Osteoblast (primary cell): ENCODE measurements at regions not wholly inside any gene's neighbourhood (a gene's known extent, or its start where the extent isn't known, plus 50 kb on each side); places are given as distances from the start of the nearest gene placed in this dataset.

Experiments used
- DNase-seq: peaks from one replicate; pipeline ENCODE4 v3.0.0; 2011; ENCODE audit warnings: low spot score, mixed read lengths; ENCODE audit not compliant: insufficient read length; ENCODE audit errors: missing footprints
- H2AFZ ChIP-seq: 2 replicates; pipeline ENCODE4 v1.6.0; 2011; ENCODE audit warnings: mild to moderate bottlenecking, low read length
- H3K27ac ChIP-seq: 2 replicates; pipeline ENCODE4 v1.5.1; 2011; ENCODE audit warnings: mild to moderate bottlenecking, low read depth, low read length, moderate library complexity
- H3K27me3 ChIP-seq: 2 replicates; pipeline ENCODE4 v1.6.0; 2012; ENCODE audit warnings: mild to moderate bottlenecking, control low read depth, inconsistent platforms, low read length, moderate library complexity; ENCODE audit not compliant: insufficient read depth
- H3K36me3 ChIP-seq: 2 replicates; pipeline ENCODE4 v1.5.1; 2011; ENCODE audit warnings: mild to moderate bottlenecking, low read length, control low read depth, moderate library complexity; ENCODE audit not compliant: insufficient read depth
- H3K4me1 ChIP-seq: 2 replicates; pipeline ENCODE4 v1.5.1; 2011; ENCODE audit warnings: mild to moderate bottlenecking, low read length, control low read depth, moderate library complexity; ENCODE audit not compliant: insufficient read depth
- H3K4me2 ChIP-seq: 2 replicates; pipeline ENCODE4 v1.6.0; 2011; ENCODE audit warnings: mild to moderate bottlenecking, low read length; ENCODE audit not compliant: insufficient read depth
- H3K4me3 ChIP-seq: fragments of 200-600 bp; sonication (generic); 3 replicates; pipeline ENCODE4 v1.5.1; 2012; ENCODE audit warnings: mild to moderate bottlenecking, low read length, inconsistent platforms; ENCODE audit not compliant: insufficient read depth
- H3K79me2 ChIP-seq: 2 replicates; pipeline ENCODE4 v1.6.0; 2012; ENCODE audit warnings: mild to moderate bottlenecking, low read length, control low read depth, inconsistent platforms; ENCODE audit not compliant: insufficient read depth
- H3K9me3 ChIP-seq: 2 replicates; pipeline ENCODE4 v1.5.1; 2011; ENCODE audit warnings: low read depth, low read length, control low read depth
- H4K20me1 ChIP-seq: 2 replicates; pipeline ENCODE4 v1.6.0; 2012; ENCODE audit warnings: mild to moderate bottlenecking, low read length, control low read depth; ENCODE audit not compliant: insufficient read depth
- TF ChIP-seq, protein P1 (sequence below): IDR thresholded peaks from 2 replicates; pipeline ENCODE4 v1.5.1; 2011; ENCODE audit warnings: mild to moderate bottlenecking, low read depth, low read length, moderate library complexity; ENCODE audit errors: extremely low read depth

GRCh38 chr1:197844651-197845050 lies 57.8 kb upstream of the C1orf53 start:
- H3K4me3 ChIP-seq: no peak overlapping the region
- H3K9me3 ChIP-seq: no peaks in the 10 kb centered on the region
- H2AFZ ChIP-seq: peak overlapping the region; percentile 2
- TF ChIP-seq, protein P1, sequence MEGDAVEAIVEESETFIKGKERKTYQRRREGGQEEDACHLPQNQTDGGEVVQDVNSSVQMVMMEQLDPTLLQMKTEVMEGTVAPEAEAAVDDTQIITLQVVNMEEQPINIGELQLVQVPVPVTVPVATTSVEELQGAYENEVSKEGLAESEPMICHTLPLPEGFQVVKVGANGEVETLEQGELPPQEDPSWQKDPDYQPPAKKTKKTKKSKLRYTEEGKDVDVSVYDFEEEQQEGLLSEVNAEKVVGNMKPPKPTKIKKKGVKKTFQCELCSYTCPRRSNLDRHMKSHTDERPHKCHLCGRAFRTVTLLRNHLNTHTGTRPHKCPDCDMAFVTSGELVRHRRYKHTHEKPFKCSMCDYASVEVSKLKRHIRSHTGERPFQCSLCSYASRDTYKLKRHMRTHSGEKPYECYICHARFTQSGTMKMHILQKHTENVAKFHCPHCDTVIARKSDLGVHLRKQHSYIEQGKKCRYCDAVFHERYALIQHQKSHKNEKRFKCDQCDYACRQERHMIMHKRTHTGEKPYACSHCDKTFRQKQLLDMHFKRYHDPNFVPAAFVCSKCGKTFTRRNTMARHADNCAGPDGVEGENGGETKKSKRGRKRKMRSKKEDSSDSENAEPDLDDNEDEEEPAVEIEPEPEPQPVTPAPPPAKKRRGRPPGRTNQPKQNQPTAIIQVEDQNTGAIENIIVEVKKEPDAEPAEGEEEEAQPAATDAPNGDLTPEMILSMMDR: no peak
- DNase-seq: no peak
- H3K36me3 ChIP-seq: no peaks in the 10 kb centered on the region
- H3K27me3 ChIP-seq: no peaks in the 10 kb centered on the region
- H4K20me1 ChIP-seq: no peaks in the 10 kb centered on the region
- no peak overlapping the region for H3K4me2 ChIP-seq
- no peaks in the 10 kb centered on the region for H3K79me2 ChIP-seq
- H3K27ac ChIP-seq: no peak overlapping the region
- peaks cover 15% of the 10 kb centered on the region for H3K4me1 ChIP-seq

GRCh38 chr1:197843401-197843800 lies 59.0 kb upstream of the C1orf53 start:
- Histone ChIP-seq H3K4me2 (no peak overlapping the region), H3K4me3 (no peak overlapping the region), H2AFZ (no peak overlapping the region), H3K27ac (no peak overlapping the region), H3K4me1 (peaks cover 19% of the 10 kb centered on the region), H3K79me2 (no peaks in the 10 kb centered on the region), H3K36me3 (no peaks in the 10 kb centered on the region), H4K20me1 (no peaks in the 10 kb centered on the region), H3K9me3 (no peaks in the 10 kb centered on the region), H3K27me3 (no peaks in the 10 kb centered on the region)
- TF ChIP-seq, protein P1: no peak
- DNase-seq: no peak

DNA sequence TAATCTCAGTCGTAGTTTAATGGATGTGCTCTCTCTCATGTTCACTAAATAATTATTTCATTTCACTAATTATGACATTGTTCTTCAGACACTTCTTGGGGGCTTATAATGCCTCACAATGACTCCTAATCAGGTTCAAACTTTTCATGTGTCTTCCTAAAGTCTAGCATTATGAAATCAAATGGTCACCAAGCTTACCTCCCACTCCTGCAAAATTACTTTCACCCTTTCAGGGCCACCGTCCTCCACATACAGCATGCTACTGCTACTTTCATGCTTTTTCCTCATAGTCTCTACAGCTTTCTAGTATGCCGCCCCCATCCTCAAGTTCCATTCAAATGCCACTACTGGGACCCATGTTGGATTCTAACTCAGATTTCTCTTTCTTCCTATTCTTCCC lies 59.8 kb upstream of the C1orf53 start:
- H3K79me2 ChIP-seq: no peaks in the 10 kb centered on the region
- H3K27me3 ChIP-seq: no peaks in the 10 kb centered on the region
- H3K4me2 ChIP-seq: peak overlapping the region; percentile 55
- no peaks in the 10 kb centered on the region for H3K36me3 ChIP-seq
- TF ChIP-seq, protein P1: no peak
- H3K9me3 ChIP-seq: no peaks in the 10 kb centered on the region
- H3K27ac ChIP-seq: no peak overlapping the region
- H4K20me1 ChIP-seq: no peaks in the 10 kb centered on the region
- no peak for DNase-seq
- H2AFZ ChIP-seq: peak overlapping the region; percentile 5
- peaks cover 24% of the 10 kb centered on the region for H3K4me1 ChIP-seq
- no peak overlapping the region for H3K4me3 ChIP-seq

- TF ChIP-seq, protein P1: no peak
- Histone ChIP-seq H2AFZ (peak overlapping the region; percentile 76), H3K4me1 (peaks cover 24% of the 10 kb centered on the region), H3K4me3 (peak overlapping the region; percentile 19), H3K27me3 (no peaks in the 10 kb centered on the region), H3K36me3 (no peaks in the 10 kb centered on the region), H3K9me3 (no peaks in the 10 kb centered on the region), H3K4me2 (peak overlapping the region; percentile 55), H3K27ac (peak overlapping the region; percentile 71), H4K20me1 (no peaks in the 10 kb centered on the region), H3K79me2 (no peaks in the 10 kb centered on the region)
- DNase-seq: no peak
Measured at GRCh38 chr1:197841883-197842553, 60.4 kb upstream of the C1orf53 start.
